HG03064 (cell line): ENCODE measurements at regions not wholly inside any gene's neighbourhood (a gene's known extent, or its start where the extent isn't known, plus 50 kb on each side); places are given as distances from the start of the nearest gene placed in this dataset.
"Not testable (repeated sequence)": the region's sequence is repeated elsewhere in the genome, so short reads cannot be mapped to it uniquely, and the experiment has no call there.

Experiments used
- ATAC-seq: cut with Tn5 transposase; IDR thresholded peaks from one replicate; pipeline ENCODE4 v1.9.1; 2021; ENCODE audit warnings: low read depth; ENCODE audit not compliant: unreplicated experiment

- ATAC-seq: no peak
Measured at GRCh38 chr1:79302380-79302930, 295.9 kb upstream of the ADGRL4 start.

- ATAC-seq: no peak
Measured at GRCh38 chr1:79295967-79296366, 289.4 kb upstream of the ADGRL4 start.

- ATAC-seq: no peak
Measured at GRCh38 chr1:79293611-79294010, 287.1 kb upstream of the ADGRL4 start.

- no peak for ATAC-seq
Measured at GRCh38 chr1:79290927-79291474, 284.5 kb upstream of the ADGRL4 start.

- ATAC-seq: no peak
Measured at GRCh38 chr1:79287982-79288381, 281.5 kb upstream of the ADGRL4 start.

- no peak for ATAC-seq
Measured at GRCh38 chr1:79285667-79286066, 279.1 kb upstream of the ADGRL4 start.

- ATAC-seq: no peak
Measured at GRCh38 chr1:79283451-79283850, 276.9 kb upstream of the ADGRL4 start.

GRCh38 chr1:79281442-79281841 is 274.9 kb upstream of the ADGRL4 start:
- no peak for ATAC-seq

- no peak for ATAC-seq
Measured at GRCh38 chr1:79271759-79272158, 265.2 kb upstream of the ADGRL4 start.

GRCh38 chr1:79264975-79265818 is 258.7 kb upstream of the ADGRL4 start:
- no peak for ATAC-seq

- ATAC-seq: no peak
Measured at GRCh38 chr1:79264285-79264684, 257.8 kb upstream of the ADGRL4 start.

GRCh38 chr1:79262745-79263258 is 256.3 kb upstream of the ADGRL4 start:
- no peak for ATAC-seq

- ATAC-seq: no peak
Measured at GRCh38 chr1:79259390-79260336, 253.1 kb upstream of the ADGRL4 start.

- no peak for ATAC-seq
Measured at GRCh38 chr1:79255421-79255820, 248.9 kb upstream of the ADGRL4 start.

GRCh38 chr1:79252598-79252997 is 246.1 kb upstream of the ADGRL4 start:
- ATAC-seq: no peak

GRCh38 chr1:79239840-79240239 is 233.3 kb upstream of the ADGRL4 start:
- ATAC-seq: no peak

GRCh38 chr1:79235301-79236002 is 228.9 kb upstream of the ADGRL4 start:
- no peak for ATAC-seq

GRCh38 chr1:79232818-79233217 is 226.3 kb upstream of the ADGRL4 start:
- no peak for ATAC-seq

- ATAC-seq: not testable (repeated sequence)
Measured at GRCh38 chr1:79230751-79231150, 224.2 kb upstream of the ADGRL4 start.

- ATAC-seq: no peak
Measured at GRCh38 chr1:79226963-79227362, 220.4 kb upstream of the ADGRL4 start.
